Keratinocyte (primary cell): ENCODE measurements at regions not wholly inside any gene's neighbourhood (a gene's known extent, or its start where the extent isn't known, plus 50 kb on each side); places are given as distances from the start of the nearest gene placed in this dataset.

Experiments used
- CTCF ChIP-seq, 3 experiments: IDR thresholded peaks in 1 of 3; conservative IDR thresholded peaks in 1 of 3; optimal IDR thresholded peaks in 1 of 3; 2 replicates in 2 of 3; 3 replicates in 1 of 3; pipeline versions ENCODE3 to v1.5.1; 2011; ENCODE audit warnings: low read length in 3 of 3, mild to moderate bottlenecking in 3 of 3, moderate library complexity in 2 of 3, control low read depth in 1 of 3, inconsistent platforms in 1 of 3; ENCODE audit not compliant: insufficient read depth in 2 of 3; ENCODE audit errors: extremely low read depth in 1 of 3
- EZH2 ChIP-seq: IDR thresholded peaks from one replicate; pipeline ENCODE4 v1.6.1; 2012; ENCODE audit warnings: inconsistent platforms, mild to moderate bottlenecking, low read length, moderate library complexity

GRCh38 chr14:36013483-36013882 lies 163.0 kb downstream of the PTCSC3 start:
- TF ChIP-seq CTCF (optimal IDR thresholded peaks at IDR 0.05 in 1 of 3, IDR thresholded peaks at IDR 0.05 in 1 of 3, conservative IDR thresholded peaks at IDR 0.05 in 1 of 3; ENCODE audit: extremely low read depth in 1 of 3, insufficient read depth in 2 of 3, low read length in 3 of 3), result no peak
- no peak for TF ChIP-seq EZH2
